D721Med (cell line): ENCODE measurements at regions not wholly inside any gene's neighbourhood (a gene's known extent, or its start where the extent isn't known, plus 50 kb on each side); places are given as distances from the start of the nearest gene placed in this dataset.

ENCODE experiments used
- DNase-seq: peaks from one replicate; pipeline ENCODE4 v3.0.0; 2011; ENCODE audit warnings: low spot score; ENCODE audit not compliant: insufficient read length
- FAIRE-seq: peaks from 2 replicates; lab custom pipeline; 2011; peaks lifted over from hg19 to GRCh38; lab: Jason Lieb, UNC
- TF ChIP-seq, protein P1 (sequence below): IDR thresholded peaks from 2 replicates; pipeline ENCODE4 v1.5.1; 2012; ENCODE audit warnings: mild to moderate bottlenecking, control low read depth; ENCODE audit not compliant: insufficient read depth; ENCODE audit errors: missing control alignments

DNA sequence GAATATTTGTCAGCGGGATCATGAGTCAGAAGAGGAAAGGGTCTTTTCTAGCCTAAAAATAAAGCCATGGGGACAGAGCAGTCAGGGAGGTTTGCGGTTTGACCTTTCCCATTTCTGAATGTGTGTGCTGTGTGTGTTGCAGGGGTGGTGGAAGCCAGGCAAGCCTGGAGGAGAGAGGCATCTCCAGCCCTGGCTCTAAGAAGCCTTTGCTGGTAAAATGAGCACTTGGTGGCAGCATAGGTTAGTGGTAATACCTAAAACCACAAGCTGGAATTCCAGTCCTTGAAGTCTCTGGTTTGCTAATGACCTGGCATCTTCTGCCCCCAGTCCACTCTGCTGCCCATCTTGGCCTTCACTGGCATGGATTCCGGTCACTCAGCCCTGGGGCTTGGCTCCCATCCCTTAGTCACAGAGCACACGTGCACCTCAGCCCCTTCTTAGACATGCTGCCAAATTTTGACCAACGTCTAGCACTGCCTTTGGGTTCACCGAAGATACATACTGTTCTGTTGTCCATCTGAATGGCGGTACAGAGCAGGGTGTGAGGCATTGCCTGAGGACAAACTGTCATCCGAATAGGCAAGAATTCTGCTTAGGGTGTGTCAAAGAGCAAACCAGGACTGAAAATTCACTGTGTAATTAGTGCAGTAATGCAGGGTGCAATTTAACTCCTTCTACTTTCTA is 52.7 kb downstream of the KCNA5 start:
- FAIRE-seq (no peak), DNase-seq (no peak)
- TF ChIP-seq, protein P1, sequence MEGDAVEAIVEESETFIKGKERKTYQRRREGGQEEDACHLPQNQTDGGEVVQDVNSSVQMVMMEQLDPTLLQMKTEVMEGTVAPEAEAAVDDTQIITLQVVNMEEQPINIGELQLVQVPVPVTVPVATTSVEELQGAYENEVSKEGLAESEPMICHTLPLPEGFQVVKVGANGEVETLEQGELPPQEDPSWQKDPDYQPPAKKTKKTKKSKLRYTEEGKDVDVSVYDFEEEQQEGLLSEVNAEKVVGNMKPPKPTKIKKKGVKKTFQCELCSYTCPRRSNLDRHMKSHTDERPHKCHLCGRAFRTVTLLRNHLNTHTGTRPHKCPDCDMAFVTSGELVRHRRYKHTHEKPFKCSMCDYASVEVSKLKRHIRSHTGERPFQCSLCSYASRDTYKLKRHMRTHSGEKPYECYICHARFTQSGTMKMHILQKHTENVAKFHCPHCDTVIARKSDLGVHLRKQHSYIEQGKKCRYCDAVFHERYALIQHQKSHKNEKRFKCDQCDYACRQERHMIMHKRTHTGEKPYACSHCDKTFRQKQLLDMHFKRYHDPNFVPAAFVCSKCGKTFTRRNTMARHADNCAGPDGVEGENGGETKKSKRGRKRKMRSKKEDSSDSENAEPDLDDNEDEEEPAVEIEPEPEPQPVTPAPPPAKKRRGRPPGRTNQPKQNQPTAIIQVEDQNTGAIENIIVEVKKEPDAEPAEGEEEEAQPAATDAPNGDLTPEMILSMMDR: no peak

DNA sequence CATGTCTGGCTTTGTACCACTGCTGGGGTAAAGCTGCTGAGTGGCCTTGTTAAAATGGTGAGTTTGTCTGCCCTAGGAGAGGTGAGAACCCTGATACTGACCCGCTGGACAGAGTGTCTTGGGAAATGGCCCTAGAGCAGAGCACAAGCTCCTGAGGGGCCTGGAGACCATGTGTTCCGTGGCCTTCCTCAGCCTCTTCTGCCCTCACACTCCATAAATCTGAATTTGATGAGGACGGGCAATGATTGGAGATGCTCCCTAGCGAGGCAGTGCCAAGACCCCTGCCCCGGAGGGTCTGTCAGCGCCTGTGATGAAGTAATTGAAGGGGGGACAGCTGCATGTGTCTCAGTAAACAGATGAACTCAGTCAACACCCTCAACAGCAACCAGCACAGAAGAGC is 54.1 kb downstream of the KCNA5 start:
- FAIRE-seq: no peak
- TF ChIP-seq, protein P1: no peak
- no peak for DNase-seq

GRCh38 chr12:5099136-5099535 is 55.5 kb downstream of the KCNA5 start:
- DNase-seq (no peak), FAIRE-seq (no peak)
- TF ChIP-seq, protein P1: no peak

DNA sequence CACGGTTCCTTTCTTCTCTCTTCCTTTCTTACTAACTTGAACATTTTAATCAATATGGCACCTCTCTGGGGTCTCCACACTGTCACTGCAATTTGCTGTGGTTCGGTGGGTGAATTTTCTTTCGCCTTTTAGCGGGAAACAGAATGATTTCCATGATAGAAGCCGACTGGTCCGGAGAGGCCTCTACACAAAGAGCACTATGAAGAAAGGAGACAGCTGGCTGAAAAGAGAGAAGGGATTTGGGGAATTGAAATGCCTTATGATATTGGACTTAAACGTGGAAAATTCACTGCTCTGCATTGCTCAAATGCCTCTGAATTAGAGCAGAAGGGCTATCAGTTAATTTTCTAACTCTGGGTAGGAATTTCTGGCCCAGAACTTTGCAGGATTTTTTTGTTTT is 55.9 kb downstream of the KCNA5 start:
- no peak for DNase-seq
- TF ChIP-seq, protein P1: no peak
- no peak for FAIRE-seq

DNA sequence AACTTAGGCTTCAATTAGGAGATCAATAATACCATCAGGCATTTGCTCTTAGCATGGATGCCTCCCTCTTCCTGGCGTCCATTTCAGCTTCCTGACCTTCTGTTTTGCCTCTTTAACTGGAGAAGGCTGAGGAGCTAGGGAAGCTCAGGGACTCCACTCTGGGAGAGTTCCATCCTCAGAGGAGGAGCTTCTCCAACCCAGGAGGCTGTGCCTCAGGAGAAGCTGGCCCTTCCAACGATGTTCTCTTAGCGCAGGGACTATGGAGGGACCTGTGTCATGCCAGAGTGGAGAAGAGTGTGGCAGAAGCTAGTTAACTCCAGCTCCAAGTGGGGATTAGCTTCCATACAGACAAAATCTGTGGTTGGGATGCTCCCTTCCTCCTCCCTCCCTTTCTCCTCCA is 58.0 kb downstream of the KCNA5 start:
- DNase-seq: no peak
- TF ChIP-seq, protein P1: no peak
- no peak for FAIRE-seq

DNA sequence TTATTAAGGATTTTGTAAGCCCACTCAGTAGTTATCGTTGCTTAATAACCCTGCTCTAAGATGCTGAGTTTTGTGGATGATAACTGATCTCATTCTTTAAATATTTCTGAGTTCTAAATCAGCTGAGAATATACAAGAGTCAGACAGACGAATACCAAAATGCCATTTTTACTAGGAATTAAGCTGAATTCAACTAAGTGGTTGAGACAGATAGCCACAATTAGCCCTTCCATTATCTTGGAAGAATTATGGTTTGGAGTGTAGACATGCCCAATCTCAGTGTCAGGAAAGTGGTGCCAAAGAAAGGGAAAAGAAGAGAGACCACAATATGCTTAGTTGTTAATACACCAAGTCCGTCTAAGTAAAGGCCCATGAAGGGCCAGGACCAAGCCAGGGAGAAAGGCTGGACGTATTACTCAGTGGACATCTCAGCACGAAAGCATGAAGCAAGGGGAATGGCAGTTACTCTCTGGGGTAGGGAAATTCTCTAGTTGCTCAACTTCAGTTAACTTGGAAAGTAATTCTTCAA is 58.6 kb downstream of the KCNA5 start:
- TF ChIP-seq, protein P1: no peak
- FAIRE-seq (no peak), DNase-seq (no peak)

DNA sequence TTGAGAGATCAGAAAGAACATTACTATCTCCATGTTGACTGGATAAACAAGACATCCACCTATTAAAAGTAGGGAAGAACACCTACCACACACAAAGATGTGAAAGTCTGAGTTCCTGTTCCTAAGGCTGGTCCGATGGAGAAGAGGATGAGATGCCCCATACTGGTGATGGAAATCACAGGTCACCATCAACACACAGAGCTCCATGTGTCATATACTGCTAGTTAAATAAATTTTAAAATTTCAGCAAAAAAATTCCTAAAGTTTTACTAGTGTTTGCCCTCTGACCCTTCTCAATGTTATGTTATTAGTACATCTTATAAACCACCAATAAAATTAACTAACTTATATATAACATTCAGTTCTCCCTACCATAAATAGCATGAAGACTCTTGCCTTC is 59.1 kb downstream of the KCNA5 start:
- TF ChIP-seq, protein P1: no peak
- FAIRE-seq (no peak), DNase-seq (no peak)
